SU-DHL-6 (cell line): ENCODE measurements at regions not wholly inside any gene's neighbourhood (a gene's known extent, or its start where the extent isn't known, plus 50 kb on each side); places are given as distances from the start of the nearest gene placed in this dataset.

Experiments used
- H2AFZ ChIP-seq: fragments of 200-600 bp; sonication (generic); 2 replicates; pipeline ENCODE4 v1.6.1; 2014; ENCODE audit warnings: low read depth, mild to moderate bottlenecking, moderate library complexity, mixed read lengths, antibody characterized with exemption, low read length; ENCODE audit not compliant: severe bottlenecking
- H3F3A ChIP-seq: fragments of 200-600 bp; shearing (Covaris generic); 2 replicates; pipeline ENCODE4 v1.6.0; 2016; ENCODE audit warnings: antibody characterized with exemption, mild to moderate bottlenecking; ENCODE audit not compliant: insufficient read depth
- H3K27ac ChIP-seq: fragments of 200-600 bp; sonication (generic); 2 replicates; pipeline ENCODE4 v1.5.1; 2016; ENCODE audit warnings: low read depth, mild to moderate bottlenecking, low read length, moderate library complexity, mixed read lengths
- H3K27me3 ChIP-seq: fragments of 200-600 bp; sonication (generic), shearing (Covaris generic); 2 replicates; pipeline ENCODE4 v1.6.0; 2014; ENCODE audit warnings: mild to moderate bottlenecking, low read length
- H3K36me3 ChIP-seq: fragments of 200-600 bp; sonication (generic); 2 replicates; pipeline ENCODE4 v1.6.1; 2014; ENCODE audit warnings: mild to moderate bottlenecking, low read length, mixed read lengths
- H3K4me2 ChIP-seq: fragments of 300-600, 200-600 bp; shearing (Covaris generic), sonication (generic); 2 replicates; pipeline ENCODE4 v1.6.0; 2014; ENCODE audit warnings: low read length, low read depth, mild to moderate bottlenecking; ENCODE audit not compliant: poor library complexity, severe bottlenecking
- H3K4me3 ChIP-seq: fragments of 200-600 bp; sonication (generic); 2 replicates; pipeline ENCODE4 v1.5.1; 2014; ENCODE audit warnings: antibody characterized with exemption, low read length, mild to moderate bottlenecking, mixed read lengths; ENCODE audit not compliant: insufficient read depth, poor library complexity, severe bottlenecking
- H3K79me2 ChIP-seq: fragments of 200-600 bp; sonication (generic); 2 replicates; pipeline ENCODE4 v1.6.1; 2014; ENCODE audit warnings: mild to moderate bottlenecking, low read length, moderate library complexity; ENCODE audit not compliant: insufficient read depth
- H3K9ac ChIP-seq: fragments of 200-600 bp; sonication (generic); 2 replicates; pipeline ENCODE4 v1.7.0; 2014; ENCODE audit warnings: mild to moderate bottlenecking, low read length
- H3K9me2 ChIP-seq: fragments of 200-600 bp; sonication (generic); replicated peaks from 2 replicates; pipeline ENCODE4 v1.6.1; 2014; ENCODE audit warnings: low read length; ENCODE audit not compliant: insufficient read depth
- H3K9me3 ChIP-seq: fragments of 200-600 bp; sonication (generic); 2 replicates; pipeline ENCODE4 v1.6.1; 2014; ENCODE audit warnings: low read length, mixed read lengths; ENCODE audit not compliant: insufficient read depth
- H4K20me1 ChIP-seq: fragments of 200-600 bp; sonication (generic); 2 replicates; pipeline ENCODE4 v1.6.1; 2014; ENCODE audit warnings: low read depth, mild to moderate bottlenecking, antibody characterized with exemption, low read length, moderate library complexity, mixed read lengths
- CTCF ChIP-seq: fragments of 200-600 bp; sonication (generic); IDR thresholded peaks from one replicate; pipeline ENCODE4 v1.5.1; 2017; ENCODE audit warnings: antibody characterized with exemption, mild to moderate bottlenecking, low read length, moderate library complexity; ENCODE audit not compliant: insufficient read depth, poor library complexity, severe bottlenecking
- EZH2phosphoT487 ChIP-seq: fragments of 200-600 bp; sonication (generic), shearing (Covaris generic); conservative IDR thresholded peaks from 2 replicates; pipeline ENCODE4 v1.6.1; 2018; ENCODE audit warnings: mild to moderate bottlenecking, antibody characterized with exemption, low read length, moderate library complexity, mixed read lengths

- Histone ChIP-seq H3K9me3 (no peaks in the 10 kb centered on the region), H3K9ac (no peak overlapping the region), H3K9me2 (no peaks in the 10 kb centered on the region), H2AFZ (no peak overlapping the region), H3K27ac (no peak overlapping the region), H3K79me2 (no peaks in the 10 kb centered on the region), H3F3A (no peaks in the 10 kb centered on the region), H3K27me3 (no peaks in the 10 kb centered on the region), H3K36me3 (no peaks in the 10 kb centered on the region), H3K4me3 (no peak overlapping the region), H3K4me2 (no peak overlapping the region), H4K20me1 (no peaks in the 10 kb centered on the region)
- TF ChIP-seq EZH2phosphoT487 (no peak), CTCF (no peak)
Measured at GRCh38 chr3:40912461-40912860, 286.8 kb upstream of the CTNNB1 start.

GRCh38 chr3:40913192-40913591 lies 286.1 kb upstream of the CTNNB1 start:
- no peaks in the 10 kb centered on the region for H3K79me2 ChIP-seq
- no peak overlapping the region for H3K27ac ChIP-seq
- H4K20me1 ChIP-seq: no peaks in the 10 kb centered on the region
- no peak overlapping the region for H3K4me2 ChIP-seq
- H3K4me3 ChIP-seq: no peak overlapping the region
- no peaks in the 10 kb centered on the region for H3K27me3 ChIP-seq
- no peaks in the 10 kb centered on the region for H3K9me2 ChIP-seq
- no peak overlapping the region for H3K9ac ChIP-seq
- no peaks in the 10 kb centered on the region for H3K9me3 ChIP-seq
- TF ChIP-seq CTCF (no peak), EZH2phosphoT487 (no peak)
- no peaks in the 10 kb centered on the region for H3K36me3 ChIP-seq
- H3F3A ChIP-seq: no peaks in the 10 kb centered on the region
- no peak overlapping the region for H2AFZ ChIP-seq

GRCh38 chr3:40913641-40914040 lies 285.7 kb upstream of the CTNNB1 start:
- Histone ChIP-seq H3K4me2 (no peak overlapping the region), H3K9ac (no peak overlapping the region), H2AFZ (no peak overlapping the region), H3F3A (no peaks in the 10 kb centered on the region), H3K9me3 (no peaks in the 10 kb centered on the region), H3K36me3 (no peaks in the 10 kb centered on the region), H3K27ac (no peak overlapping the region), H3K27me3 (no peaks in the 10 kb centered on the region), H4K20me1 (no peaks in the 10 kb centered on the region), H3K4me3 (no peak overlapping the region), H3K79me2 (no peaks in the 10 kb centered on the region), H3K9me2 (no peaks in the 10 kb centered on the region)
- no peak for TF ChIP-seq CTCF

GRCh38 chr3:40914475-40914874 lies 284.8 kb upstream of the CTNNB1 start:
- H3K79me2 ChIP-seq: no peaks in the 10 kb centered on the region
- no peaks in the 10 kb centered on the region for H3F3A ChIP-seq
- no peak for TF ChIP-seq CTCF
- TF ChIP-seq EZH2phosphoT487: no peak
- H3K4me2 ChIP-seq: no peak overlapping the region
- H4K20me1 ChIP-seq: no peaks in the 10 kb centered on the region
- H2AFZ ChIP-seq: no peak overlapping the region
- H3K27ac ChIP-seq: no peak overlapping the region
- H3K4me3 ChIP-seq: no peak overlapping the region
- H3K27me3 ChIP-seq: no peaks in the 10 kb centered on the region
- H3K9me3 ChIP-seq: no peaks in the 10 kb centered on the region
- no peaks in the 10 kb centered on the region for H3K36me3 ChIP-seq
- no peak overlapping the region for H3K9ac ChIP-seq
- no peaks in the 10 kb centered on the region for H3K9me2 ChIP-seq
